ENCODE measurements at regions not wholly inside any gene's neighbourhood (a gene's known extent, or its start where the extent isn't known, plus 50 kb on each side); places are given as distances from the start of the nearest gene placed in this dataset.

DNA sequence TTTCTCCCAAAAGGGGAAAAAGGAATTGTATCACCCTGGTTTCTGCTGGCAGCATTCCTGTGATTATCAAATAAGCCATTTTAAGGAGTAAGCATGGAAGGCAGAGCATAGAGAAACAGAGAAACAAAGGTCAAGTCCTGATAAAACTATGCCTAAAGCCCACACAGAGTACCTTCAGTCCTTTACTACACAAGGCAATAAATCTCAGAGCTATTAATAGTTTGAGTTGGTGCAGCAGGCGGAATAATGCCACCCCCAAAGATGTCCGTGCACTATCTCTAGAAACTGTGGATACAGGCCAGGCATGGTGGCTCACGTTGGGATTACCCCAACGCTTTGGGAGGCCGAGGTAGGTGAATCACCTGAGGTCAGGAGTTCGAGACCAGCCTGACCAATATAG is 58.1 kb upstream of the ZBTB40 start:
- H3K9me3 ChIP-seq: no peaks in the 10 kb centered on the region
- no peaks in the 10 kb centered on the region for H3K4me1 ChIP-seq
- H3K27me3 ChIP-seq: no peaks in the 10 kb centered on the region
- no peaks in the 10 kb centered on the region for H3K36me3 ChIP-seq
- DNase-seq: no peak
- no peak overlapping the region for H3K4me3 ChIP-seq (ENCODE audit: low read depth, low read length)
- TF ChIP-seq, protein P1, sequence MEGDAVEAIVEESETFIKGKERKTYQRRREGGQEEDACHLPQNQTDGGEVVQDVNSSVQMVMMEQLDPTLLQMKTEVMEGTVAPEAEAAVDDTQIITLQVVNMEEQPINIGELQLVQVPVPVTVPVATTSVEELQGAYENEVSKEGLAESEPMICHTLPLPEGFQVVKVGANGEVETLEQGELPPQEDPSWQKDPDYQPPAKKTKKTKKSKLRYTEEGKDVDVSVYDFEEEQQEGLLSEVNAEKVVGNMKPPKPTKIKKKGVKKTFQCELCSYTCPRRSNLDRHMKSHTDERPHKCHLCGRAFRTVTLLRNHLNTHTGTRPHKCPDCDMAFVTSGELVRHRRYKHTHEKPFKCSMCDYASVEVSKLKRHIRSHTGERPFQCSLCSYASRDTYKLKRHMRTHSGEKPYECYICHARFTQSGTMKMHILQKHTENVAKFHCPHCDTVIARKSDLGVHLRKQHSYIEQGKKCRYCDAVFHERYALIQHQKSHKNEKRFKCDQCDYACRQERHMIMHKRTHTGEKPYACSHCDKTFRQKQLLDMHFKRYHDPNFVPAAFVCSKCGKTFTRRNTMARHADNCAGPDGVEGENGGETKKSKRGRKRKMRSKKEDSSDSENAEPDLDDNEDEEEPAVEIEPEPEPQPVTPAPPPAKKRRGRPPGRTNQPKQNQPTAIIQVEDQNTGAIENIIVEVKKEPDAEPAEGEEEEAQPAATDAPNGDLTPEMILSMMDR (IDR thresholded peaks at IDR 0.05; ENCODE audit: low read depth, low read length): no peak

GRCh38 chr1:22398656-22399420 is 52.8 kb upstream of the ZBTB40 start:
- H3K27me3 ChIP-seq: no peaks in the 10 kb centered on the region
- TF ChIP-seq, protein P1 (IDR thresholded peaks at IDR 0.05; ENCODE audit: low read depth, low read length): no peak

GRCh38 chr1:22399421-22400091 is 52.1 kb upstream of the ZBTB40 start:
- TF ChIP-seq, protein P1 (IDR thresholded peaks at IDR 0.05; ENCODE audit: low read depth, low read length): no peak
- H3K36me3 ChIP-seq: no peaks in the 10 kb centered on the region
- H3K9me3 ChIP-seq: no peaks in the 10 kb centered on the region
- no peak for DNase-seq
- H3K27me3 ChIP-seq: no peaks in the 10 kb centered on the region
- H3K4me3 ChIP-seq (ENCODE audit: low read depth, low read length): no peak overlapping the region
- H3K4me1 ChIP-seq: no peaks in the 10 kb centered on the region

More at GRCh38 chr1:22398656-22399420, 52.8 kb upstream of the ZBTB40 start:
- DNase-seq: no peak
- H3K4me1 ChIP-seq: no peaks in the 10 kb centered on the region
- H3K9me3 ChIP-seq: no peaks in the 10 kb centered on the region
- no peaks in the 10 kb centered on the region for H3K36me3 ChIP-seq
- no peak overlapping the region for H3K4me3 ChIP-seq (ENCODE audit: low read depth, low read length)

All from BE2C (cell line).